IMR-90 (cell line): ENCODE measurements at regions not wholly inside any gene's neighbourhood (a gene's known extent, or its start where the extent isn't known, plus 50 kb on each side); places are given as distances from the start of the nearest gene placed in this dataset.

ENCODE experiments used
- ATAC-seq: fragments of 200-7000 bp; cut with Tn5 transposase; 2 replicates; pipeline ENCODE4 v1.9.1; 2020; ENCODE audit warnings: low read depth, mild to moderate bottlenecking, moderate library complexity
- BruUV-seq: library from RNA; stranded (reverse); fragments of 400-500 nt; replicated peaks from 2 replicates; lab custom pipeline; 2021; lab: Mats Ljungman, UMichigan
- CTCF ChIA-PET: fragments of 300-600 bp; formaldehyde crosslinking; extraction: SDS; loops from one replicate; lab custom pipeline; 2021; ENCODE audit warnings: antibody characterized with exemption; lab: Yijun Ruan, JAX
- POLR2A ChIA-PET: fragments of 300-600 bp; sonication (Branson Sonifier 250); formaldehyde crosslinking; loops from one replicate; lab custom pipeline; 2022; ENCODE audit warnings: antibody characterized with exemption; ENCODE audit not compliant: unreplicated experiment; lab: Charles Lee
- DNase-seq: peaks from one replicate; pipeline ENCODE4 v3.0.0; 2013
- H2AFZ ChIP-seq: replicated peaks from 2 replicates; pipeline ENCODE3; 2013; ENCODE audit warnings: low read length, mild to moderate bottlenecking; ENCODE audit not compliant: poor library complexity
- H2AK5ac ChIP-seq: 2 replicates; pipeline ENCODE4 v1.6.1; 2013; ENCODE audit warnings: low read depth, low read length, inconsistent platforms
- H2AK9ac ChIP-seq: replicated peaks from 2 replicates; pipeline ENCODE3; 2013; ENCODE audit warnings: mild to moderate bottlenecking, low read depth, low read length, moderate library complexity; ENCODE audit not compliant: poor library complexity
- H2BK120ac ChIP-seq: 2 replicates; pipeline ENCODE4 v1.6.1; 2013; ENCODE audit warnings: low read depth, low read length, inconsistent platforms
- H2BK15ac ChIP-seq: 3 replicates; pipeline ENCODE4 v1.6.1; 2013; ENCODE audit warnings: low read depth, low read length, inconsistent platforms
- H2BK20ac ChIP-seq: 2 replicates; pipeline ENCODE4 v1.6.1; 2013; ENCODE audit warnings: low read depth, mild to moderate bottlenecking, inconsistent platforms, low read length, moderate library complexity
- H2BK5ac ChIP-seq: 2 replicates; pipeline ENCODE4 v1.6.1; 2013; ENCODE audit warnings: mild to moderate bottlenecking, low read depth, low read length, inconsistent platforms; ENCODE audit not compliant: poor library complexity, severe bottlenecking
- H3K14ac ChIP-seq: replicated peaks from 2 replicates; pipeline ENCODE4 v1.6.1; 2013; ENCODE audit warnings: low read depth, low read length, inconsistent platforms
- H3K18ac ChIP-seq: 2 replicates; pipeline ENCODE4 v1.6.1; 2013; ENCODE audit warnings: low read depth, low read length, control low read depth
- H3K23ac ChIP-seq: 2 replicates; pipeline ENCODE4 v1.6.1; 2013; ENCODE audit warnings: low read depth, low read length, inconsistent platforms
- H3K27ac ChIP-seq: 2 replicates; pipeline ENCODE4 v1.5.1; 2013; ENCODE audit warnings: mild to moderate bottlenecking, control low read depth, low read length; ENCODE audit not compliant: insufficient read depth
- H3K27me3 ChIP-seq: 2 replicates; pipeline ENCODE4 v1.6.1; 2013; ENCODE audit warnings: low read length; ENCODE audit not compliant: control insufficient read depth, insufficient read depth
- H3K36me3 ChIP-seq: 2 replicates; pipeline ENCODE4 v1.6.1; 2013; ENCODE audit warnings: low read length, mixed read lengths; ENCODE audit not compliant: control insufficient read depth, insufficient read depth
- H3K4ac ChIP-seq: 2 replicates; pipeline ENCODE4 v1.6.1; 2013; ENCODE audit warnings: low read depth, low read length, inconsistent platforms
- H3K4me1 ChIP-seq: 2 replicates; pipeline ENCODE4 v1.6.1; 2013; ENCODE audit warnings: low read length, mixed read lengths; ENCODE audit not compliant: control insufficient read depth, insufficient read depth
- H3K4me2 ChIP-seq: 2 replicates; pipeline ENCODE4 v1.6.1; 2013; ENCODE audit warnings: low read depth, mild to moderate bottlenecking, control low read depth, low read length, moderate library complexity
- H3K4me3 ChIP-seq: 2 replicates; pipeline ENCODE4 v1.5.1; 2013; ENCODE audit warnings: low read depth, mild to moderate bottlenecking, control low read depth, low read length, moderate library complexity; ENCODE audit not compliant: insufficient read depth
- H3K56ac ChIP-seq: 2 replicates; pipeline ENCODE4 v1.6.1; 2013; ENCODE audit warnings: low read length, inconsistent platforms; ENCODE audit not compliant: insufficient read depth; ENCODE audit errors: extremely low read depth
- H3K79me1 ChIP-seq, 2 experiments: 2 replicates each; pipeline ENCODE4 v1.6.1; 2013; ENCODE audit warnings: low read length in 2 of 2, inconsistent platforms in 1 of 2, low read depth in 1 of 2
- H3K9ac ChIP-seq: 2 replicates; pipeline ENCODE4 v1.6.1; 2013; ENCODE audit warnings: low read depth, low read length, control low read depth
- H3K9me1 ChIP-seq: 2 replicates; pipeline ENCODE4 v1.6.1; 2013; ENCODE audit warnings: low read length, inconsistent platforms; ENCODE audit not compliant: insufficient read depth
- H3K9me3 ChIP-seq: 2 replicates; pipeline ENCODE4 v1.6.1; 2013; ENCODE audit warnings: low read length; ENCODE audit not compliant: control insufficient read depth, insufficient read depth
- H4K20me1 ChIP-seq: 2 replicates; pipeline ENCODE4 v1.6.1; 2013; ENCODE audit warnings: low read length, inconsistent platforms; ENCODE audit not compliant: insufficient read depth
- H4K5ac ChIP-seq: 2 replicates; pipeline ENCODE4 v1.6.1; 2013; ENCODE audit warnings: mild to moderate bottlenecking, low read depth, low read length, control low read depth
- H4K8ac ChIP-seq, 2 experiments: 2 replicates each; pipeline ENCODE4 v1.6.1; 2013; ENCODE audit warnings: low read depth in 2 of 2, low read length in 2 of 2, control low read depth in 1 of 2, inconsistent platforms in 1 of 2
- H4K91ac ChIP-seq: 2 replicates; pipeline ENCODE4 v1.6.1; 2013; ENCODE audit warnings: low read depth, low read length, inconsistent platforms; ENCODE audit not compliant: insufficient read depth
- BHLHE40 ChIP-seq: fragments of 150-350 bp; IDR thresholded peaks from 2 replicates; pipeline ENCODE4 v1.6.1; 2016; ENCODE audit warnings: mild to moderate bottlenecking, low read depth, low read length
- CHD1 ChIP-seq: IDR thresholded peaks from 2 replicates; pipeline ENCODE4 v1.6.1; 2012; ENCODE audit warnings: low read depth, low read length, improper control_type of control experiment
- MAFK ChIP-seq: IDR thresholded peaks from 2 replicates; pipeline ENCODE4 v1.6.1; 2012; ENCODE audit warnings: low read depth, low read length, improper control_type of control experiment
- MAZ ChIP-seq: IDR thresholded peaks from 2 replicates; pipeline ENCODE4 v1.6.1; 2012; ENCODE audit warnings: low read depth, mild to moderate bottlenecking, low read length, improper control_type of control experiment, moderate library complexity, borderline replicate concordance
- MXI1 ChIP-seq: IDR thresholded peaks from 2 replicates; pipeline ENCODE4 v1.6.1; 2012; ENCODE audit warnings: low read depth, mild to moderate bottlenecking, low read length, moderate library complexity, borderline replicate concordance
- NFE2L2 ChIP-seq: fragments of 150-350 bp; IDR thresholded peaks from 2 replicates; pipeline ENCODE4 v1.6.1; 2016; ENCODE audit warnings: low read depth, mild to moderate bottlenecking, low read length
- POLR2A ChIP-seq: IDR thresholded peaks from 2 replicates; pipeline ENCODE4 v1.6.1; 2012; ENCODE audit warnings: mild to moderate bottlenecking, low read depth, low read length
- RAD21 ChIP-seq: IDR thresholded peaks from 2 replicates; pipeline ENCODE4 v1.6.1; 2012; ENCODE audit warnings: low read length, improper control_type of control experiment
- RCOR1 ChIP-seq: IDR thresholded peaks from 2 replicates; pipeline ENCODE4 v1.6.1; 2012; ENCODE audit warnings: mild to moderate bottlenecking, low read length, improper control_type of control experiment; ENCODE audit not compliant: insufficient replicate concordance
- RFX5 ChIP-seq: IDR thresholded peaks from 2 replicates; pipeline ENCODE4 v1.8.0; 2012; ENCODE audit warnings: low read depth, mild to moderate bottlenecking, low read length, moderate library complexity
- SMC3 ChIP-seq: fragments of 150-350 bp; IDR thresholded peaks from 2 replicates; pipeline ENCODE4 v1.6.1; 2016; ENCODE audit warnings: low read depth, mild to moderate bottlenecking, antibody characterized with exemption, low read length, moderate library complexity
- WGBS, 2 experiments: methylation state at CpG; one replicate each; pipeline versions ENCODE4 v1.1.5 to v1.1.7; 2013; ENCODE audit warnings: missing lambda C conversion rate in 2 of 2; ENCODE audit not compliant: insufficient read length in 1 of 2; ENCODE audit errors: extremely low coverage in 2 of 2; 5-methylcytosine and 5-hydroxymethylcytosine counted together
- dilution Hi-C: fragments of 300-500 bp; cut with HindIII; formaldehyde crosslinking; loops from one replicate; pipeline ENCODE4 v1.14.3; 2018; ENCODE audit warnings: low sequenced_read_pairs; ENCODE audit not compliant: unreplicated experiment
- in situ Hi-C: fragments of 300-500 bp; cut with MboI; formaldehyde crosslinking; loops from 3 replicates; pipeline ENCODE4 v1.14.3; 2019; ENCODE audit warnings: low sequenced_read_pairs, inconsistent platforms, mixed read lengths
- intact Hi-C: fragments of 100-400 bp; cut with micrococcal nuclease; formaldehyde crosslinking; loops from 2 replicates; pipeline ENCODE4 v1.10.0; 2022
- TF ChIP-seq, protein P1 (sequence below): fragments of 150-350 bp; IDR thresholded peaks from 2 replicates; pipeline ENCODE4 v1.6.1; 2016; ENCODE audit warnings: low read depth, mild to moderate bottlenecking, low read length, moderate library complexity, borderline replicate concordance
- TF ChIP-seq, protein P2 (sequence below): conservative IDR thresholded peaks from 2 replicates; pipeline ENCODE4 v1.5.1; 2012; ENCODE audit warnings: mild to moderate bottlenecking, low read depth, low read length, improper control_type of control experiment

DNA sequence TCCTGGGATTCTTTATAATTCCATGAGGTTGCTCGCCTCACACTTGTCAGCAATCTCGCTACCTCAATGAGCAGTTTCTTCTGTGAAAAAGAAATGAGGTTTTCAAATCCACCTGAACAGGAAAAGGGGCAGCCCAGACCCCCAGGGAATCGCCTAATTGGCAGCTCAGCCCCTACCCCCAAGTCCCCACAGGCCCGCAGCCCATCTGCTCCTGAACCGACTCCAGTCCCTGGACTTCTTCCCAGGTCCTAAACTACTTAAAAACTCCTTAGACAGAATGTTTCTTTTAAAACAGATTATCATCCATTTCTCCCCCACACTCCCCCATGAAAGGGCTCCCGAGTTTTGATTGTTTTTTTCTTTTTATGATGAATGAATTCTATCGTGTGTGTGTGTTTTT lies 89.8 kb downstream of the PMP22 start:
- H4K91ac ChIP-seq, result no peak overlapping the region
- H3K9me1 ChIP-seq, result no peaks in the 10 kb centered on the region
- ChIA-PET POLR2A (no interaction called here), CTCF (no interaction called here)
- H3K18ac ChIP-seq, result no peak overlapping the region
- no peak overlapping the region for H3K4me2 ChIP-seq
- BruUV-seq, result no TSS peak
- no peak overlapping the region for H3K27ac ChIP-seq
- H3K56ac ChIP-seq, result no peak overlapping the region
- H3K9me3 ChIP-seq, result no peaks in the 10 kb centered on the region
- no peak overlapping the region for H2BK5ac ChIP-seq
- H3K4ac ChIP-seq, result no peak overlapping the region
- H3K4me1 ChIP-seq, result no peaks in the 10 kb centered on the region
- TF ChIP-seq RAD21 (no peak), BHLHE40 (no peak), SMC3 (no peak), POLR2A (no peak), RFX5 (no peak), RCOR1 (no peak), MAFK (no peak), MXI1 (no peak), NFE2L2 (no peak), CHD1 (no peak), MAZ (no peak)
- TF ChIP-seq, protein P1, sequence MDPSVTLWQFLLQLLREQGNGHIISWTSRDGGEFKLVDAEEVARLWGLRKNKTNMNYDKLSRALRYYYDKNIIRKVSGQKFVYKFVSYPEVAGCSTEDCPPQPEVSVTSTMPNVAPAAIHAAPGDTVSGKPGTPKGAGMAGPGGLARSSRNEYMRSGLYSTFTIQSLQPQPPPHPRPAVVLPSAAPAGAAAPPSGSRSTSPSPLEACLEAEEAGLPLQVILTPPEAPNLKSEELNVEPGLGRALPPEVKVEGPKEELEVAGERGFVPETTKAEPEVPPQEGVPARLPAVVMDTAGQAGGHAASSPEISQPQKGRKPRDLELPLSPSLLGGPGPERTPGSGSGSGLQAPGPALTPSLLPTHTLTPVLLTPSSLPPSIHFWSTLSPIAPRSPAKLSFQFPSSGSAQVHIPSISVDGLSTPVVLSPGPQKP, result no peak
- TF ChIP-seq, protein P2, sequence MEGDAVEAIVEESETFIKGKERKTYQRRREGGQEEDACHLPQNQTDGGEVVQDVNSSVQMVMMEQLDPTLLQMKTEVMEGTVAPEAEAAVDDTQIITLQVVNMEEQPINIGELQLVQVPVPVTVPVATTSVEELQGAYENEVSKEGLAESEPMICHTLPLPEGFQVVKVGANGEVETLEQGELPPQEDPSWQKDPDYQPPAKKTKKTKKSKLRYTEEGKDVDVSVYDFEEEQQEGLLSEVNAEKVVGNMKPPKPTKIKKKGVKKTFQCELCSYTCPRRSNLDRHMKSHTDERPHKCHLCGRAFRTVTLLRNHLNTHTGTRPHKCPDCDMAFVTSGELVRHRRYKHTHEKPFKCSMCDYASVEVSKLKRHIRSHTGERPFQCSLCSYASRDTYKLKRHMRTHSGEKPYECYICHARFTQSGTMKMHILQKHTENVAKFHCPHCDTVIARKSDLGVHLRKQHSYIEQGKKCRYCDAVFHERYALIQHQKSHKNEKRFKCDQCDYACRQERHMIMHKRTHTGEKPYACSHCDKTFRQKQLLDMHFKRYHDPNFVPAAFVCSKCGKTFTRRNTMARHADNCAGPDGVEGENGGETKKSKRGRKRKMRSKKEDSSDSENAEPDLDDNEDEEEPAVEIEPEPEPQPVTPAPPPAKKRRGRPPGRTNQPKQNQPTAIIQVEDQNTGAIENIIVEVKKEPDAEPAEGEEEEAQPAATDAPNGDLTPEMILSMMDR, result no peak
- no peak overlapping the region for H3K4me3 ChIP-seq
- H4K8ac ChIP-seq, result no peak overlapping the region
- H3K14ac ChIP-seq, result no peak overlapping the region
- ATAC-seq (no peak), DNase-seq (no peak)
- no peak overlapping the region for H3K23ac ChIP-seq
- H2BK20ac ChIP-seq, result no peak overlapping the region
- no peak overlapping the region for H2BK15ac ChIP-seq
- WGBS, 2 experiments, result no CpG with 5 or more reads among the region's 7 CpGs
- intact Hi-C loops, result no loop called here
- H3K36me3 ChIP-seq, result no peaks in the 10 kb centered on the region
- H3K27me3 ChIP-seq, result peaks cover 26% of the 10 kb centered on the region
- H4K5ac ChIP-seq, result no peak overlapping the region
- no peak overlapping the region for H2AFZ ChIP-seq
- no peak overlapping the region for H2AK9ac ChIP-seq
- dilution Hi-C loops, result no loop called here
- no peak overlapping the region for H3K9ac ChIP-seq
- no peaks in the 10 kb centered on the region for H3K79me1 ChIP-seq
- H2AK5ac ChIP-seq, result no peak overlapping the region
- H2BK120ac ChIP-seq, result no peak overlapping the region
- H4K20me1 ChIP-seq, result no peaks in the 10 kb centered on the region
- in situ Hi-C loops, result loop anchor here (25.0 kb wide), 1 partner anchor 513 kb away; no protein-coding TSS in a partner anchor
